ENCODE measurements at regions not wholly inside any gene's neighbourhood (a gene's known extent, or its start where the extent isn't known, plus 50 kb on each side); places are given as distances from the start of the nearest gene placed in this dataset.

DNA sequence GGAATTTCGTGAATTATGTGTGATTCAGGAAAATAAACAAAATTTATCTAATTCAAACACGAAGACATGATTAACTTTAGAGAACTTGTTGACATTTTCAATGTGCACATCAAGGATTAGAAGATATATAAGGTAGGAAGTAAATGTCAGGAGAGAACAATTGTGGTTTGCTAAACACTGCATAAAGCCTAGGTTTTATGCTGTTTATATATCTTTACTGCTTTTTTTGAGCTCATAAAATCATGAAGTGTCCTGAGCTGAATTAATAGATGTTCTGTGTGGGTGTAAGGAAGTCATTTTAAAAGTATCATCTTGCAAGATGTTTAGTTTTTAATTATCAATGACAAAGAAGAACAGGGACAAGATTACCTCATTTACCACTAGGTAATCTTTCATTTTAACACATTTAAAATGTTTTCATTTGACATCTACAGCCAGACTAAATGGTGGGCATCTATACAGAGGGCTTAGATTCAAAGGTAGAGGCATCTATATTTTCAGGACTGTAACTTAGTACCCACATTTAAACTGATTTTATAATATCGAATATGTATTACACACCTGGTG lies 382.8 kb downstream of the ADAMTS20 start:
- DNase-seq: no peak

DNA sequence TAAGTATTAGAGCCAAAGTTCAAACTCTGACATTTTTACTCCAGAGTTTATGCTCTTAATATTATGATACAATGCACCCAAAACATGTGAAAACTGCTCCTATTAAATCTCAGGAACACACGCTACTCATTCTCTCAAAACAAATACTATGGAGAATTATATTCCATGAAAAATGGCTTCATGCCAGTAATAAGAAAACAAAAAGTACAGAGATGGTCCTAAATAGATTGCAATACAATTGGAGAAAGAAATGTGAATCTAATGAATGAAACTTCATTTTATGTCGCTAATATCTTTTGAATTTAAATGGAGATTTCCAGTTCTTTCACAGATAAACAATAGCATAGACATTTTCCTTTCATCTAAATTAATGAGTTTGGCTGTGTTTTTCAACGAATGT lies 384.3 kb downstream of the ADAMTS20 start:
- DNase-seq: no peak

DNA sequence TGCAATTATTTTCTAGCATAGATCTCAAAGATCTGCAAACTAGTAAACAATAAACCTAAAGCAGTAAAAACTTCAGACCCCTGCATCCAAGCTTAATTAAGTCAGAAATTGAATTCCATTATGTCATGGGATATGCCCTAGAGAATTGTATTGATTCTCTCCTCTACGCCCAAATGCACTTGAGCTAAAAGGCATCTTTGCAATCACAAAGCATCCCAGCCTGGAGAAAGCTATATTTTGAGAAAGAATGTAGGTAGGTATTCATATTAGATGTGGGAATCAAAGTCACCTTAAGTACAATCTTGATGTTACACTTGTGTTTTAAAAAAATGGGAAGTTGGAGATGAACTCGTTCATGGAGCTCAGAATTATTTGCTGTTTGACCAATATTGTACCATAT lies 386.7 kb downstream of the ADAMTS20 start:
- DNase-seq: no peak

DNA sequence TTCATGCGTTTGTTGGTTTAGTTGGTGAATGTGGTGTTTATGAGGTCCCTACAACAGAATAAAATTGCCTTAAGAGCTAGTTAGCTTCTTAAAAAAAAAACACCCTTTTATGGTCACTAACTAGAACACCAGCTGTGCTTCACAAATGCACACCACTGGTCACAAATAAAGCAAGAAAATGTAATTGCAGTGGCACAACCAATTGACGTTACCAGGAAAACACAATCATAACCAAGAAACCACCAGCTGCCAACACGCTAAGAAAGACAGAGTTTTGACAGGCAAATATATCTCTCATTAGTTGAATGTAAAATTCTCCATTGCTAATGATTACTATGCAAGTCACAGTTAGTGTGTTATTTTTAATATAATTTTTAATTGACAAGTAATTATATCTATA lies 389.9 kb downstream of the ADAMTS20 start:
- DNase-seq: no peak

DNA sequence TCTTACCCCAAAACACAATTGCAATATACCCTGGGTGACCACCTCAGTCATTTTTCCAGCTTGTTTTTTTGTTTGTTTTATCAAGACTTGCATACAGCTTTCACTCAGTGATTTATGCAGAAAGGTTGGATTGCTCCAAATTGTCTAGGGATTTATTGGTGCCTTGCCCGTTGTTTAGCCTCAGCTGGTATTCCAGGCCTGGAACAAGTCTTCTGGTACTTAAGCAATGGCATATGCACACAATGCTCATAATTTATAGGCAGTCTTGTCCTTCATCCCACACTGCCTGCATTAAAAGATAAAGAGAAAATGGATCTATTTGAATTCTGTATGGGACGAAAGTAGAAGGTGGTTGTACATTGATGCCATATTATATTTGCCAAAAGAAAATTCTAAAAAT lies 392.5 kb downstream of the ADAMTS20 start:
- DNase-seq: no peak

DNA sequence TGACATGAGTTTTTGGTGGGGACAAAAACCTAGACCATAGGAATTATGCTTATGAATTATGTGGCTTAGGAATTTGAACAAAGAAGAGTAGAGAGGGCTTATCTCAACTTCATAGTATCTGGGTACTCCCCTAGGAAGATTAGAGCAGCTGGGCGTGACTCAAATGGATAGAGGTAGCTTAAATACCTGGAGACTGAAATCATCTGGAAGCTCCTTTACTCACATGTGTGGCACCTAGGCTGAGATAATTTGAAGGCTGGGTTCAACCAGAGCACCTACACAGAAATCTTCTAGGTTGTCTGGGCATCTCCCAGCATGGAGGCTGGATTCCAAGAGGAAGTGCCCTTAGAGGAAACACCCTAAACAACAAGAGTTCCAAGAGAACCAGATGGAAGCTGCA lies 393.9 kb downstream of the ADAMTS20 start:
- no peak for DNase-seq

DNA sequence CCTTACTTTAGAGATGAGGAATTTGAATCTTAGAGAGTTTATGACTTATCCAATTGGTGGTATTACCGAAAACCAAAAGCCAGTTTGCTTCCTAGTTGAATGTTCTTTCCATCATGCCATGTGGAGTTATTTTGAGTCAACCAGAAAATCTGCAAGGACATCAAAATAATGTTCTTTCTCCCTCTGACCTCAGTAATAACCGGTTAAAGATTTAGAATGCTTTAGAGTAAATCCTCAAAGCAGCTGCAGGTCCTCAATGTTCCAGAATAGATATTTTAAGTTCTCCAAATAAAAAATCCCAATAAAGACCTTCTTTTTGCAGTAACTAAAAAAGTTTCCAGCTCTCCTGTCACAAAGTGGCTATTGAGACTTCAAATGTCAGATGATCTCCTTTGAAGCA lies 396.6 kb downstream of the ADAMTS20 start:
- DNase-seq: no peak

DNA sequence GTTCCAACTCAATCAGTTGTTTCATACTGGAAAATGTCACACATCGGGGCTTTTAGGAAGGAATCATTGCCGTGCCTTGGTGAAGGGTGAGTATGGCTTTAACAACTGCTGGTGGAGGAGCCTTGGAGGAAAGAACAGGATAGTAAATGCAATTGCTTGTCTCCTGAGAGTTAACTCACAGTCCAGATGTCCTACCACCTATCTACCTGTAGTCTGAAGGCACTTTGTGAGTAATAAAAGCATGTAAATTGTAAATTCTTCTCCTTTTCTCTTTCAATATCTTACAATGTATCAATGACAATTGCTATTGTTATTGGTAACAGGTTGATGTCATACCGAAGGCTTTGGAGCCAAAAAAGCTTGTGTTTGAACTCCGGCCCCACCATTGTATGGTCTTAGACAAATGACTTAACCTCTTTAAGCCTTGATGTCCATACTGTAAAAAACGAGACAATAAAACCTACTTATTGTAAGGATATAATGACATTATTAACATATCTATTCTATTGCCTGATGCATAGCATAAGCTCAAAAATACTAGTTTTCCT lies 397.4 kb downstream of the ADAMTS20 start:
- no peak for DNase-seq

DNA sequence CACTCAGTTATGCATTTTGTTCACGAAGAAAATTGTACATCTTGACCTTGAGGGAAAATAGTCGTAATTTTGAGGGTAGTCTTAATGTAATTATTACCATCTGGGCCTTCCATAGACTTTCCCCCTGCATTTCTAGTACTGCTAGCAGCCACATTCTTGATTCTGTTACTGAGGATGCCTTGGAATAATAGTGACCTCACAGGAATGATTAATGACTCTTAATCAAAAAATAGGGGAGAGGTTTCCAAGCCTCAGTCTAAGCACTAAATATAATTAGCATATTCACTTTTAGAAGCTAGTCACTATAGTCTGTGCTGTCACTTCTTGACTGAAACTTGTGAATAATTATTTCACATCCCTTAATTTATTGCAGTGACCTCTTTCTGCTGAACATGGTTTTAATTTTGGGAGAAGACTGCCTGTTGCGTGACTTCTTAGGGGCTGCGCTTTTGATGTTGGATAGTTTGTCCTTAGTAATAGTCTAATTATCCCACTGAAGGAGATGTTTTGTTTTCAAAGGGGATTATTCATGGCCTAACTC lies 400.5 kb downstream of the ADAMTS20 start:
- no peak for DNase-seq

DNA sequence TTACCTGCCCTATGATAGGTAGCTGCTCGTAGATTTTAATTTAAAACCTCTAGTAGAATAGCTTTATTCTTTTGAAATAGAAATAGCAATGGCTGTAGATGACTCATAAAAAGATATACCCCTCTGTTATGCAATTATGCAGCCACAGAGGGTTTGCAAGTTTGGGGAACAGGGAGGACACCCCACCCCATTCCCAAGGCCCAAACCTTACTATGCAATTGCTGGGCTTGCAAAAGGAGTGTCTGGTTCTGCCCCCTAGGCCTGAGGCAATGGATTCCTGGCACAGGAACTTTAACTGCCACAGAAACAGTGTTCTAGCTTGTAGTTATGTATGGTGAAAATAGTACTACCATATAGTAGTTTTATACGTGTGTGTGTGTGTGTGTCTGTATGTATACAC lies 403.3 kb downstream of the ADAMTS20 start:
- no peak for DNase-seq

DNA sequence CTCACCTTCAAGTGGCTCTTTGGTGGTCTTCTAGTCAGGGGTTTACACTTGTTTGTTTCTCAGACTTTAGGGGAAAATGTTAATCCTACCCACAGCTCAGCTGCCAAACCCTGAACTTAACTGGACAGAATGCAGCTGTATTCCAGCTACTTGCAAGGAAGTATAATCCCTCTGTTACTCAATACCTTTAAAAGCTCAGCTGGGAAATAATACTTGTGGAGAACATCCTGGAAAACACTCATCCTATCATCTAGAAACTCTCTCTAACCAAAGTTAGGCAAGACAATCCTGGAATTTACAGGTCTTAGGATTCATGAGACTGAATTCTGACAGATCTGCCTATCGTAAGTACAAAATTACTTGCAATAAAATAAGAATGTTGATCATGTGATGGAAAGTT lies 404.1 kb downstream of the ADAMTS20 start:
- DNase-seq: no peak

DNA sequence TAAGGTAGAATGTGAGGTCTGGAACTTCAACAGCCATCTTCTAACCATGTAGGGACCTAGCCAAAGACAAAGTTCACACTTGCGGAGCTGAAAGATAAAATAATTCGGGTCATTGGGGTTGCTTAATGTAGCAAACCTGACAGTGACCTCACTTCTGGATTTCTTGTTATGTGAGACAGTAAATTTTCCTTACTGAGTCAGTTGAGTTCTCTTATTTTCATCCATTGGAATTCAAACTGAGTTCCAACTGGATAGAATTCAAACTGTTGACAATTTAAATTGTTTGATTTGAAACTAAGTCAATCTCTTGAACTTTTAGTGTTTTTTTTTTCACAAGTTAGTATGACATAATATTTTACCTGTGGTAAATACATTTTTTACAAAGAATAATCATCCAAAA lies 406.5 kb downstream of the ADAMTS20 start:
- DNase-seq: no peak

DNA sequence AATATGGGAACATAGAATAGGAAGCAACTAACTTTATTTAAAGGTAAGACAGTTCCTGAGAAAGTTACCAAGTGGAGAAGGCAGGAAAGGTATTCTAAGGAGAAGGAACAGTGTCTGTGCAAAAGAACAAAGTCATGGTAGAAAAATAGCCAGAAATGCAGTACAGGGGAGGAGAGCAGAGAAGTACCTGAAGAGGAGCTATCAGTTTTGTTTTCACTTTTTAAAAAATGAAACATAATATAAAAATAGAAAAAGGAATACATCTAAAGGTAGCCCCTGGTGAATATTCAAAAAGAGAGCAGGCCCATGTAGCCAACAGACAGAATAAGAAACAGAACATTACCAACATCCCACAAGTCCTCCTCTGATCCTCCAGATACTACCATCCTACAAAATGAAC lies 408.7 kb downstream of the ADAMTS20 start:
- no peak for DNase-seq

DNA sequence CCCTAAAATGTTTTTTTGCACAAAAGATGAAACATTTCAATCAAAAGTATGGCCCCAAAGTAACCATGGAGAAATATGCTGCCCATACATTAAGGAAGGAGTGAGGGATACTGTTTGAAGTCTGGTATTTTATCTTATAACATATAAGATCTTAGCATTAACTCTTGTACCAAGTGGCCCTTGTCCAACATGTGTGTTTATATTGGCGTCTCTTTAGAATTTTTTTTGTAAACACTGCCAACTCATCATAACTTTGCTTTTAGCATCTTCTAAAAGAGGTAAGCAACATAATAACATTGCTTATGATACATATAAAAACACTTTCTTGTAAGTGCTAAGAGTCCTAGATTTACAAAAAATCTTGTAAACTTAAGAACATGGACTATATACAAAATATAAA lies 419.7 kb downstream of the ADAMTS20 start:
- DNase-seq: no peak

DNA sequence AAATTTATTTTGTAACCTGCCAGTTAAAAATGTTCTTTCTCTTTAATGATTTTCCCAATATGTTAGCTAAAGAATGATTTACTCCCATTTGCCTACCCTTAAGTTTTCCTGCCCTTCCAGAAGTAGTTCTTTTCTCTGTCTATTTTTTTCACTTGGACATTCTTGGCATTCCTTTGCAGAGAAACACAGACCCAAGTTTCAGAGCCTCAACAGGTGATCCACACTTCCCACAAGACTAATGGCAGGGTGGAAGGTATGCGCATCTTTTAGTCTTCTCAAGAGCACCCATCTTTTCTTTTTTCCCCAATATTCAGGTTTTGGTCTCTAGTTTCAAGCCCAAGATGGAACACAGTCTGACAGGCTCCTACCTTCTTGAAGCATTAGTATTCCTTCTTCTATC lies 420.7 kb downstream of the ADAMTS20 start:
- DNase-seq: no peak

DNA sequence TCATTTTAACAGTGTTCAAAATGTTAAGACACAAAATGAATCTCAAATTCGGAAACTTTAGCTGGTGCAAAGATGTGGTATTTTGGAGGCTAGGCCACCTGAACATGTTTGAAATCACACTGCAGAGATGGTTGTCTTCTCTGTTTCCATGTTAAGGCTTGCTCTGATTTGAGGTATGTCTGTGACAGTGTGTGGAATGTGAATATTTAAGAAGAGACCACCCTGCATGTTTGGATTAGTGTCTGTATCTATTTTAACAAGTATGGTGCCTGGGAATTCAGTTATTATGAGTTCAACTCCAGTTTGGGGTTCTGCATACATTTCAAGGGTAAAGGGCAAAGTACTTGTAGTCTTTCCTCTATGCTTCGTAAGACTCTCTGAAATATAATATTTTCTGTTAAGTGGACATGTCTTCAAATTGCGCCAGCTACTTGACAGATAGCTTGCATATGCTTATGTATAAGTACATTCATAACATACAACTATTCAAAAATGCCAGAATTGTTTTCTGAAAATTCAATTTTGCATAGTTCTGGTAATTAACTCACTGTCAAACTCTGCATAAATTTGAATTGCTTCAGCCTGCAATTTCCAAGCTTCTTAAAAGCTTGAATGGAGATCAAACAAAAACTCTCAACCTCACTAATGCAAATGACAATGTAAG lies 424.0 kb downstream of the ADAMTS20 start:
- no peak for DNase-seq

DNA sequence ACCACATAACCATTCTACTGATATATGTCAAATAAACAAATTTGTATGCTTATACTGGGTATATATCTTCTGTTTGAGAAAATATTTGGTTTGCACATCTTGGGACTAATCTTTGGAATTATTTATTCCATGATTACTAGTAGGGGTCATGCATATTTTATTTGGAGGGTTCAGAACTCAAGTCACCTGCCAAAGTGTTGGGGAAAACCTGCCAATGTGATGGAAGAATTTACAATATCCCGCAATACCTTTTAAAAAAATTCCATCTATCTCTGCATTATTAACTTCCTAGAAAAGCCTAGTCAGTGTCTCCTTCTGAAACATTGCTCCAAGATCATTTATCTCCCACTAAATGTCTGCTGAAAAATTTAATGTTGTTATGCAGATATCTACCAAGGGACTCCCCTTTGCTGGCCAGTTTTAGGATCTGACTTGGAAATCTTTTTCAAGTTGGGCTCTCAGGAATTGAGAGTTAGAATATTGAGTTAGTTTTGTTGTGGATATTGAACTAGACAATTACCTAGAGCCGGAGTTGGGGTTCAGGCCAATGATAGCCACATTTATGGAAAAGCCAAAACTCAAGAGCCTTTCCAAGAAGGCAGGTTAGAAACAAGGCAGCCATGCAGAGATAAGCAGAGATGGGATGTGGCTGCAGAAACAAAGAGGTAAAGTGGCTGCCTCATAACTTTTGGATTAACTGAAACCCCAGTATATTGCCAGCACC lies 425.2 kb downstream of the ADAMTS20 start:
- no peak for DNase-seq

DNA sequence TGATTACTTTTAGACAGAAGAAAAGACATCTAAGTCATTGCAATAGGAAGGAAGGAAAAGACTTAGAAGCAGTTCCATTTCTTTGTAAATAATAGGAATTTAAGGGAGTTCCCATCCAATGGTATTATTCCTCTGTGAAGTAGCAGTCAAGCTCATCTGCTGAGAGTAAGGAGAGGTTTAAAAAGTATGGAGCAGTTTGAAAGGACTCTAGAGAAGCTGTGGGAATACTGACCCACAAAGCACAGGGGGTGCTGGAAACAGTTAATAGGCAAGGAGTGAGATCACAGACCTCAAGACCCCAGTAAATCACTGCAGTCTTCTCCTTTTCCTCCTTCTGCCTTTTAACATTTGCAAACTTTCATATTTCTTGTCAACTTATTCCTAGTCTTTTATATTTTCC lies 428.5 kb downstream of the ADAMTS20 start:
- DNase-seq: no peak

DNA sequence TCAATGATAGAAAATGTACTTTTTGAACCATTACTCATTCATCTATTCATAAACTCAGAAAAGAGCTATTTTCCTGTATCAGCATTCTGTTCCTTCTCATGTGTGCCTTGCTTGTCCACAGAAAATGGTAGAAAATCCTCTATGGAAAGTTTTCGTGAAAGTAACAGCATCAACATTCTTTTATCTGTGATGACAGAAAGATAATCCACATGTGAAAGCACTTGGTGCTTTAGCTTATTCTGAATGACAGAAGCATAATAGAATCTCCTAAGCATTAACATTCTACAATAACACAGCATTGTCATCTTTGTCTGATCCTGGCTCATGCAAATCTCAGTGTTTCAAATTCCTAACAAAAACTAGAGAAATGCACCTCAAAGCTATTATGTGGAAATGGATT lies 431.9 kb downstream of the ADAMTS20 start:
- DNase-seq: no peak

DNA sequence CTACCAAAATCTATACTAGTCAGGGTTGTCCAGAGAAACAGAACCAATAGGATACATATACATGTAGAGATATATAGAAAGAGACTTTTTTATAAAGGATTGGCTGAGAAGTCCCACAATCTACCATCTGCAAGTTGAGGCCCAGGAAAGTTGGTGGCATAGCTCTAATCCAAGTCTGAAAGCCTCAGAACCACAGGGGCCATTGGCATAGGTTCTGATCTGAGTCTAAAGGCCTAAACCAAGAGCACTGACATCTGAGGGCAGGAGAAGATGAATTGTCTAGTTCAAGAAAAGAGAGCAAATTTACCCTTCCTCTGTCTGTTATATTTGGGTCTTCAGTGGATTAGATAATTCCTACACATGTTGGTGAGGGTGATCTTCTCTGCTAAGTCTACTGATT lies 433.1 kb downstream of the ADAMTS20 start:
- no peak for DNase-seq

DNA sequence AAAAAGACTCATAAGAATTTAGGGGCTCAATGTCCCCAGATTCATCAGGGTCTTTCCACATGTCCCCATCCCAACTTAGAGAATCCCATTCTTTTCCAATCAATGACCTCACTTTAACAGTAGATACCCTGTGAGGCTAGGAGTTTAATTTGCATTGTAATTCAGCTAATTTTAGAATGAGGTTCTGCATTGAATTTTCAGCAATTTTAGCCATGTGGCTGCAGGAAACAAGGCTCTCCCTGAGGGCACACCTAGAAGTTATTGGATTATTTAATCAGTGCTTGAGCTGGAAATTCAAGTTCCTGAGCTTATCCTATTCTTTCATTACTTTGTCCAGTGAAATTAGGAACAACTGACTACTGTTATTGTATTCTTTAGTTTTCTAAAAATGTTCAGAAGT lies 433.8 kb downstream of the ADAMTS20 start:
- no peak for DNase-seq

DNA sequence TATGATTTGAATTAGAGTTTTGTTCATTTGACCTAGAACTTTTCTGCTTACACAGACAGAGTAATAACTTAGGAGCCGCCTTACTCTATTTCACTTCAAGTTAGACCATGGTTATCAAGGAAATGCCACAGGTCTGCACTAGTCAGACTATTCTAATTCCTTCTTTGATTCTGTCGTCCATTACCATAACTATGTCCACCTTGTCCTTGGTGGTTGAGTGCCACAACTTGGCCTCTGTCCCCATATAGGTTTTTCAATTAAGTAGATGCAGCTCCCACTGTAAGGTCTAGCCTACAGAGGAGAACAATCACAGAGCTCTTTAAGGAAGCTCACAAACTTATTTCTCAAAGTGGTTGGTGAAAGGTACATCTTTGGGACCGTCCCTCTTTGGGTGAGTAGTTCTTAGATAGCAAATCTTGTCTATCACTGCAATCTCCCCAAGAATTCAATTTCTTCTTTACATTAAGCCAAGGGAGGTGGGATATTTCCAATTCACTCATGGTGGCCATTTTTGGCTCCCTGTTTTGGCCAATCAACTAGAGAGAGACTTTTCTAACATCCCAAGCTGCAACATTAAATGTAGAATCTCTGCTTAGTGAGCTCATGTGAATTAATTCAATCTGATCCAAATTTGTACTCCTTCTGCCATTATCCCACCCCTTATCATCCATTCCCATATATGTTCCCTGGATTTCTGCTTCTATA lies 434.6 kb downstream of the ADAMTS20 start:
- no peak for DNase-seq

DNA sequence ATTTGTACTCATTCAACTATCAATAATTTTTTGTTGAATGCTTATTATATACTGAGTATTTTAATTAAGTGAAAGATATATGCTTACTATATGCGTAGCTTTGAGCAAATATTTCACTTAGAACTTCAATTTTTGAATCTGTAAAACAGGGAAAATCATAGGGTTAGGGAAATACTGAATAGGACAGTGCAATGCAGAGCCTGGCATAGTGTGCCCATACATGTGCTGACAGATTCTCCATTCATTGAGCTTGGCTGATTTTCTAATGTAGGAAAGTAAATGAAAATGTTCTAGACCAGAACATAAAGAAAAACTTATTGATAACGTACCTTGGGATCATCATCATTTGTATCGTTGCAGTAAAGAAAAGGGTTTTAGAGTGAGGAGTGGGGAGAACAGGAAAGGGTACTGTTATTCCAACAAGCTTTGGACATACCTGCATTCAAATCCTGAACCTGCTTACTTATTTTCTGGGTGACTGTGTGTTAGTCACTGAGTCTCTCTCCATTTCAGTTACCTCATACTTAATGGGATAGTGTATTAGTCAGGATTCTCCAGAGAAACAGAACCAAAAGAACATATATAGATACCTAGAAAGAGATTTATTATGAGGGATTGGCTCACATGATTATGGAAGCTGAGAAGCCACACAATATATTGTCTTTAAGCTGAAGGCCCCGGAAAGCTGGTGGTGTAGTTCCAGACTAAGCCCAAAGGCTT lies 436.4 kb downstream of the ADAMTS20 start:
- no peak for DNase-seq
